Choroid plexus epithelial cell (primary cell): ENCODE measurements at regions not wholly inside any gene's neighbourhood (a gene's known extent, or its start where the extent isn't known, plus 50 kb on each side); places are given as distances from the start of the nearest gene placed in this dataset.
"Not testable (repeated sequence)": the region's sequence is repeated elsewhere in the genome, so short reads cannot be mapped to it uniquely, and the experiment has no call there.

Experiments used
- DNase-seq: peaks from one replicate; pipeline ENCODE4 v3.0.0-alpha.2; 2010; ENCODE audit warnings: low read depth
- H3K4me3 ChIP-seq: 2 replicates; pipeline ENCODE4 v1.5.1; 2011; ENCODE audit warnings: low read depth, mild to moderate bottlenecking, control low read depth, low read length, moderate library complexity
- TF ChIP-seq, protein P1 (sequence below): conservative IDR thresholded peaks from 2 replicates; pipeline ENCODE4 v1.5.1; 2011; ENCODE audit warnings: low read depth, mild to moderate bottlenecking, control low read depth, inconsistent platforms, low read length, moderate library complexity

DNA sequence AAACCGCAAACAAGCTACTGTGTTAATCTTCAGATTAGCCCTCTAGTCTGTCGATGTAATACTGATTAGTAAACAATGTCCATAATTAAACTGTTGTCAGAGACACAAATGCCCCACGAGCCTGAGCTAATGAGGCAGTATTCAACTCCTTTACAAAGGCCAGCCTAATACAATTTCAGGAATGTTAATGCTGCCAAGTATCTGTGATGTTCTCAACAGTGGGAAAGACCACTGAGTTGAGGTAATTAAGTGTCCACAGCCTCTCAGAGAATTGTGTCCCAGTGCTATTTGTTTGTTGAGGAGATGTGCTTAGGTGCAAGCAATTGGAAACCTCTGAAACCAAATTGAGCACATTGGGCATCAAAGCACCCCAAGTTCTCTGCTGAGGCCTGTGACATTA is 139.4 kb upstream of the CDKN3 start:
- peak; percentile 18 for DNase-seq
- no peak overlapping the region for H3K4me3 ChIP-seq
- TF ChIP-seq, protein P1, sequence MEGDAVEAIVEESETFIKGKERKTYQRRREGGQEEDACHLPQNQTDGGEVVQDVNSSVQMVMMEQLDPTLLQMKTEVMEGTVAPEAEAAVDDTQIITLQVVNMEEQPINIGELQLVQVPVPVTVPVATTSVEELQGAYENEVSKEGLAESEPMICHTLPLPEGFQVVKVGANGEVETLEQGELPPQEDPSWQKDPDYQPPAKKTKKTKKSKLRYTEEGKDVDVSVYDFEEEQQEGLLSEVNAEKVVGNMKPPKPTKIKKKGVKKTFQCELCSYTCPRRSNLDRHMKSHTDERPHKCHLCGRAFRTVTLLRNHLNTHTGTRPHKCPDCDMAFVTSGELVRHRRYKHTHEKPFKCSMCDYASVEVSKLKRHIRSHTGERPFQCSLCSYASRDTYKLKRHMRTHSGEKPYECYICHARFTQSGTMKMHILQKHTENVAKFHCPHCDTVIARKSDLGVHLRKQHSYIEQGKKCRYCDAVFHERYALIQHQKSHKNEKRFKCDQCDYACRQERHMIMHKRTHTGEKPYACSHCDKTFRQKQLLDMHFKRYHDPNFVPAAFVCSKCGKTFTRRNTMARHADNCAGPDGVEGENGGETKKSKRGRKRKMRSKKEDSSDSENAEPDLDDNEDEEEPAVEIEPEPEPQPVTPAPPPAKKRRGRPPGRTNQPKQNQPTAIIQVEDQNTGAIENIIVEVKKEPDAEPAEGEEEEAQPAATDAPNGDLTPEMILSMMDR, result no peak

DNA sequence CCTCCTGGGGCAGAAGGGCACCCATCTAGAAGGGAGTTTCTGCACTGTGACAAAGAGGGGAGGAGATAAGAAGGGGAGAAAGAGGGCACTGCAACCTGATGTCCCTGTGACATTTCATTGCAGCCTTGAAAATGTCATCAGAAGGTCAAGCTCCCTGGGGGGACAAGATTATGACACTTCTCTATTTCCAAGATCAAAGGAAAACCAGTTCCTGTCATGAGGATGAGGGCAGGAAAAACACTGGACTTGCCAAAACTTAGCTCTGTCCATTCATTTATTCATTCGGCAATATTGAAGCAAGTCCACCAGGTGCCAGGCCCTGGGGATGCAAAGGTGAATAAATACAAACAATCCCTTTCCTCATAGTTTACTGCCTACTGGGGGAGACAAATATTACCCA is 138.4 kb upstream of the CDKN3 start:
- TF ChIP-seq, protein P1, result no peak
- DNase-seq, result no peak
- H3K4me3 ChIP-seq, result no peak overlapping the region

DNA sequence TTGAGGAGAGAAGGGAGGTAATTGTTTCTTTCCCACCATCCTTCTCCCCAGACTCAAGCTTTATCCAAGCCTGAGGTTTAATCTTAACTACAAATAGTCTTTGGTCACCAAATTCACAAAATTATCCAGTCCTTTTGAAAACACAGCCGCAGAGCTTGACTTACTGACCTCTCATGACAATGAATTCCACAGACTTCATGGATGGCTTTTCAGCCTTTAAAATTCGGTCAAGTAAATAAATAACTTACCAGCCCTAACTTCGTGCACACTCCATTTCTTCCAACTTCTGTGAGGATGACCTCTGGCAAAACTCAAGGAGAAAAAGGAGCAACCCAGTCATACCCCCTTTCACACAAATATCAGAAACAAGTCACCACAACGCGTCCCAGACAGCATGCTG is 137.0 kb upstream of the CDKN3 start:
- TF ChIP-seq, protein P1, result no peak
- DNase-seq, result no peak
- H3K4me3 ChIP-seq, result no peak overlapping the region

DNA sequence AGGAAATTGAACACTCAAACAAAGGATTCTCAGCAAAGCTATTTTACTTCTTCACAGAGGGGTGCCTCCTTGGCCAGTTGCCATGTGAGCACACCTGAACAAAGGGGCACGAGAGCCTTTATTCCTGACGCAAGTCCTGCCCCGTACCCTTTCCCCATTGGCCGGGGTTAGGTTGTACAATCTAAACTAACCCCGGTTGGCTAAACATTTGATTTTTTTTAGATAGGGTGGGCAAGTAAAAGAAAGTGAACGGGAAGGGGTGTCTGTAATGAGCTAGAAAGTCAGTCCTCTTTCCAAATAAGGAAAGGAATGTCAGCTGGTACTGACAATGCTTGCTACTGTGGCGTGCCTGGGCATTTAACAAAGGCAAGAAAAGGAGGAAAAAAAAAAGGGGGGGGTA is 135.5 kb upstream of the CDKN3 start:
- TF ChIP-seq, protein P1, result no peak
- no peak for DNase-seq
- H3K4me3 ChIP-seq, result no peak overlapping the region

DNA sequence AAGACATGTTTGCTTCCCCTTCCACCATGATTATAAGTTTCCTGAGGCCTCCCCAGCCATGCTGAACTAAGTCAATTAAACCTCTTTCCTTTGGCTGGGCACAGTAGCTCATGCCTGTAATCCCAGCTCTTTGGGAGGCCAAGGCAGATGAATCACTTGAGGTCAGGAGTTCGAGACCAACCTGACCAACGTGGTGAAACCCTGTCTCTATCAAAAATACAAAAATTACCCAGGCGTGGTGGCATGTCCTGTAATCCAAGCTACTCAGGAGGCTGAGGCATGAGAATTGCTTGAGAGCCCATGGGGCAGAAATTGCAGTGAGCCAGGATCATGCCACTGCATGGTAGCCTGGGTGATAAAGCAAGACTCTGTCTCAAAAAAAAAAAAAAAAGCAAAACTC is 130.2 kb upstream of the CDKN3 start:
- DNase-seq, H3K4me3 ChIP-seq: not testable (repeated sequence)

DNA sequence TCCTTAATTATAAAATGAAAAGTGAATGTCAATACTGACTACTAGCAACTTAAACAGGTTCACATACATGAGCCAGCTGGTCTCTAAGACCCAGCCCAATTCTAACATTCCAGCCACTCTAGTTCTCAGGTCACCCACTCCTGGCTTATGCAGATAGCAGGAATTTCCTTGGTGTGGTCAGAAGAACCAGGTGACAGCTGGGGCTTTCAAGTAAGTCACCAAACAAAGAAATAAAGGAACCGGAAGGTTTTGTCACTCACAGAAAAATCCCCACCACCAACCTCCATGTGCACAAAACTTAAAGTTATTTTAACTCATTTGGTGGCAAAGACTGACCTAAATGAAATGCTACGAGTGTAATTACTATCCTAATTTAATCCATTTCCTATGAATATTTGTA is 129.6 kb upstream of the CDKN3 start:
- DNase-seq, result no peak
- TF ChIP-seq, protein P1, result no peak
- H3K4me3 ChIP-seq, result no peak overlapping the region

DNA sequence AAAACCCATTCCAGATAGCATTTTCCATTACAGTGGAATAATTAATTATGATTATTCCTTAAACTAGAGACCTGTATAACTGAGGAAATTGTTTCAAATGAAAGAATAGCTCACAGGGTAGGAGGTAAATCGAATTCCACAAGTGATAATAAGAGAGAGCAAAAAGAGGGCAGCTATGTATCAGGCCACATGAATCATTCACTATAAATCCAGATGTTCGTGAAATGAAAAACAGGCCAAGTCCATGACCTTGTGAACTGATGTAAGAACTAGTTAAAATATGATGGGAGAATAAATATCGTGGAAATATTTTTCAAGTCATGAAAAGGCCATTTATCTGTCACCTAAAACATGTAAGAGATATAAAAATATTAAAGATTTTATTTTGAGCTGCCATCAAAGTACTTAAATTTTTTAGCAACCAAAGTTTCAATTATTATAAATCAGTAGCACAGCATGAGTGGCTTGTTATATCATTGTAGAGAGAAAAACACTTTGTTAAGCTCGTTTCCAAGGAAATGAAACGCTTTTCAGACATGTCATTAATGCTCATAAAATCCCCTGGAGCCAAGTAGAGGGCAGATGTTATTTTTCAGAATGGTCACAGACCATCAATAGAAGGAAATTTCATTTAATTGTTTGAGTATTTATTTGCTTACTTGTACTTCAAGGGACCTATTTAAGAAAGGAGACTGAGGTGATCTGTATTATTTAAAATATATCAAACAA is 120.6 kb upstream of the CDKN3 start:
- DNase-seq, result no peak
- TF ChIP-seq, protein P1, result no peak
- no peak overlapping the region for H3K4me3 ChIP-seq

DNA sequence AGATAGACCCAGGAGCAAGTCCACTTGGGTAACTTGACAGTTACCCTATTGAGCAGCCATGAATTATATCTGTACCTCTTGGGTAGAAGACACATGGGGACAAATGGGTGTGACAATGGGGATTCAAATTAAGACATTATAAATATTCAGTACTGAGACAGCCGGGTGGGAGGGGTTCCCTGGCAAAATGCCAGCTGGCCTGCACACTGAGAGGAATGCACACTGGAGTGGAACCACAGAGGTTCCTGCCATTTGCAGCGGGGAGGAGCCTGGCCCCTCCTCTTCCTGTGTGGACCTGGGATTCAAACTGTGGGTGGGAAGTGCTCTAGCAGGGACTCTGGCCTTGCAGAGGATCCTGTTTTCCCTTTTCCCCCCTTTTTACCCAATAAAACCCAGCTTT is 118.7 kb upstream of the CDKN3 start:
- peak; percentile 11 for DNase-seq
- TF ChIP-seq, protein P1, result no peak
- no peak overlapping the region for H3K4me3 ChIP-seq
